ENCODE measurements at regions not wholly inside any gene's neighbourhood (a gene's known extent, or its start where the extent isn't known, plus 50 kb on each side); places are given as distances from the start of the nearest gene placed in this dataset.

GRCh38 chr12:28107679-28108078 is 82.6 kb upstream of the CCDC91 start:
- DNase-seq (ENCODE audit: low spot score) = no peak

- no peak for DNase-seq (ENCODE audit: low spot score)
Measured at GRCh38 chr12:28108599-28108998, 81.7 kb upstream of the CCDC91 start.

- peak; percentile 15 for DNase-seq (ENCODE audit: low spot score)
Measured at GRCh38 chr12:28110329-28110728, 79.9 kb upstream of the CCDC91 start.

- DNase-seq (ENCODE audit: low spot score) = peak; percentile 8
Measured at GRCh38 chr12:28114488-28114887, 75.8 kb upstream of the CCDC91 start.

GRCh38 chr12:28121433-28121832 is 68.8 kb upstream of the CCDC91 start:
- no peak for DNase-seq (ENCODE audit: low spot score)

GRCh38 chr12:28121899-28122655 is 68.2 kb upstream of the CCDC91 start:
- no peak for DNase-seq (ENCODE audit: low spot score)

GRCh38 chr12:28122756-28123155 is 67.5 kb upstream of the CCDC91 start:
- no peak for DNase-seq (ENCODE audit: low spot score)

- no peak for DNase-seq (ENCODE audit: low spot score)
Measured at GRCh38 chr12:28127455-28127854, 62.8 kb upstream of the CCDC91 start.

GRCh38 chr12:28129031-28129430 is 61.2 kb upstream of the CCDC91 start:
- DNase-seq (ENCODE audit: low spot score) = no peak

GRCh38 chr12:28130234-28130624 is 60.0 kb upstream of the CCDC91 start:
- no peak for DNase-seq (ENCODE audit: low spot score)

GRCh38 chr12:28130625-28131598 is 59.3 kb upstream of the CCDC91 start:
- peak; percentile 99 for DNase-seq (ENCODE audit: low spot score)

- no peak for DNase-seq (ENCODE audit: low spot score)
Measured at GRCh38 chr12:28132398-28132797, 57.9 kb upstream of the CCDC91 start.

GRCh38 chr12:28135801-28136439 is 54.3 kb upstream of the CCDC91 start:
- DNase-seq (ENCODE audit: low spot score) = no peak

- no peak for DNase-seq (ENCODE audit: low spot score)
Measured at GRCh38 chr12:28137414-28137813, 52.8 kb upstream of the CCDC91 start.

GRCh38 chr12:28140404-28140803 is 49.9 kb upstream of the CCDC91 start:
- DNase-seq (ENCODE audit: low spot score) = no peak
